Nephron (organoid): ENCODE measurements at regions not wholly inside any gene's neighbourhood (a gene's known extent, or its start where the extent isn't known, plus 50 kb on each side); places are given as distances from the start of the nearest gene placed in this dataset.

Experiments
- H3K27ac Mint-ChIP-seq, 3 experiments: 2 replicates each; pipeline ENCODE4 v1.8.0; 2020; ENCODE audit warnings: mixed read lengths in 3 of 3, mild to moderate bottlenecking in 2 of 3, moderate library complexity in 1 of 3
- H3K27me3 Mint-ChIP-seq: 2 replicates; pipeline ENCODE4 v1.8.0; 2021; ENCODE audit warnings: low read depth, mild to moderate bottlenecking, moderate library complexity, mixed read lengths
- H3K36me3 Mint-ChIP-seq: 2 replicates; pipeline ENCODE4 v1.8.0; 2020; ENCODE audit warnings: low read depth, mixed read lengths
- H3K4me1 Mint-ChIP-seq: 2 replicates; pipeline ENCODE4 v1.8.0; 2020; ENCODE audit warnings: mixed read lengths
- H3K4me3 Mint-ChIP-seq, 3 experiments: 2 replicates each; pipeline ENCODE4 v1.8.0; 2020; ENCODE audit warnings: mild to moderate bottlenecking in 3 of 3, mixed read lengths in 3 of 3, moderate library complexity in 2 of 3
- H3K9me3 Mint-ChIP-seq: 2 replicates; pipeline ENCODE4 v1.8.0; 2020; ENCODE audit warnings: mixed read lengths
- TF ChIP-seq, protein P1 (sequence below), 3 experiments: fragments of 200-600 bp; sonication (generic); IDR thresholded peaks; one replicate each; pipeline ENCODE4 v1.5.0; 2021; ENCODE audit warnings: antibody characterized with exemption in 3 of 3; ENCODE audit not compliant: unreplicated experiment in 3 of 3

- H3K9me3 Mint-ChIP-seq, result no peaks in the 10 kb centered on the region
- peak overlapping the region; percentile 89 to 98 (median 97) for H3K4me3 Mint-ChIP-seq
- peak overlapping the region; percentile 100 for H3K27ac Mint-ChIP-seq
- TF ChIP-seq, protein P1, sequence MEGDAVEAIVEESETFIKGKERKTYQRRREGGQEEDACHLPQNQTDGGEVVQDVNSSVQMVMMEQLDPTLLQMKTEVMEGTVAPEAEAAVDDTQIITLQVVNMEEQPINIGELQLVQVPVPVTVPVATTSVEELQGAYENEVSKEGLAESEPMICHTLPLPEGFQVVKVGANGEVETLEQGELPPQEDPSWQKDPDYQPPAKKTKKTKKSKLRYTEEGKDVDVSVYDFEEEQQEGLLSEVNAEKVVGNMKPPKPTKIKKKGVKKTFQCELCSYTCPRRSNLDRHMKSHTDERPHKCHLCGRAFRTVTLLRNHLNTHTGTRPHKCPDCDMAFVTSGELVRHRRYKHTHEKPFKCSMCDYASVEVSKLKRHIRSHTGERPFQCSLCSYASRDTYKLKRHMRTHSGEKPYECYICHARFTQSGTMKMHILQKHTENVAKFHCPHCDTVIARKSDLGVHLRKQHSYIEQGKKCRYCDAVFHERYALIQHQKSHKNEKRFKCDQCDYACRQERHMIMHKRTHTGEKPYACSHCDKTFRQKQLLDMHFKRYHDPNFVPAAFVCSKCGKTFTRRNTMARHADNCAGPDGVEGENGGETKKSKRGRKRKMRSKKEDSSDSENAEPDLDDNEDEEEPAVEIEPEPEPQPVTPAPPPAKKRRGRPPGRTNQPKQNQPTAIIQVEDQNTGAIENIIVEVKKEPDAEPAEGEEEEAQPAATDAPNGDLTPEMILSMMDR (IDR thresholded peaks at IDR 0.05; ENCODE audit: unreplicated experiment in 3 of 3), result no peak
- no peaks in the 10 kb centered on the region for H3K36me3 Mint-ChIP-seq
- H3K4me1 Mint-ChIP-seq, result peaks cover 77% of the 10 kb centered on the region
- peaks cover 3% of the 10 kb centered on the region for H3K27me3 Mint-ChIP-seq
Observed at GRCh38 chr14:73788317-73788598, 63.4 kb upstream of the PTGR2 start.

- Mint-ChIP-seq H3K27me3 (peaks cover 3% of the 10 kb centered on the region), H3K4me1 (peaks cover 81% of the 10 kb centered on the region)
Observed at GRCh38 chr14:73787486-73788316, 63.9 kb upstream of the PTGR2 start.

GRCh38 chr14:73786636-73787485 is 64.8 kb upstream of the PTGR2 start:
- Mint-ChIP-seq H3K4me1 (peaks cover 76% of the 10 kb centered on the region), H3K4me3 (peak overlapping the region; percentile 89 to 98 (median 97)), H3K27ac (peak overlapping the region; percentile 100), H3K9me3 (no peaks in the 10 kb centered on the region), H3K27me3 (peaks cover 3% of the 10 kb centered on the region), H3K36me3 (no peaks in the 10 kb centered on the region)
- TF ChIP-seq, protein P1 (IDR thresholded peaks at IDR 0.05; ENCODE audit: unreplicated experiment in 3 of 3), result no peak

More at GRCh38 chr14:73787486-73788316, 63.9 kb upstream of the PTGR2 start:
- H3K4me3 Mint-ChIP-seq, result peak overlapping the region; percentile 89 to 98 (median 97)
- no peaks in the 10 kb centered on the region for H3K9me3 Mint-ChIP-seq
- peak overlapping the region; percentile 100 for H3K27ac Mint-ChIP-seq
- no peaks in the 10 kb centered on the region for H3K36me3 Mint-ChIP-seq
- TF ChIP-seq, protein P1 (IDR thresholded peaks at IDR 0.05; ENCODE audit: unreplicated experiment in 3 of 3), result no peak

GRCh38 chr14:73785834-73786635 is 65.6 kb upstream of the PTGR2 start:
- Mint-ChIP-seq H3K36me3 (no peaks in the 10 kb centered on the region), H3K9me3 (no peaks in the 10 kb centered on the region), H3K4me1 (peaks cover 77% of the 10 kb centered on the region), H3K4me3 (peak overlapping the region; percentile 89 to 95 (median 91)), H3K27ac (peak overlapping the region; percentile 97 to 99 (median 98)), H3K27me3 (no peaks in the 10 kb centered on the region)
- TF ChIP-seq, protein P1 (IDR thresholded peaks at IDR 0.05; ENCODE audit: unreplicated experiment in 3 of 3), result peak in 2 of 3 experiments; percentile 21 to 24

GRCh38 chr14:73785336-73785833 is 66.2 kb upstream of the PTGR2 start:
- no peaks in the 10 kb centered on the region for H3K27me3 Mint-ChIP-seq
- H3K4me3 Mint-ChIP-seq, result peak overlapping the region; percentile 89 to 95 (median 91)
- no peaks in the 10 kb centered on the region for H3K9me3 Mint-ChIP-seq
- H3K4me1 Mint-ChIP-seq, result peaks cover 81% of the 10 kb centered on the region
- H3K27ac Mint-ChIP-seq, result peak overlapping the region; percentile 97 to 99 (median 98)
- TF ChIP-seq, protein P1 (IDR thresholded peaks at IDR 0.05; ENCODE audit: unreplicated experiment in 3 of 3), result no peak
- H3K36me3 Mint-ChIP-seq, result peaks cover 2% of the 10 kb centered on the region
